AG04450 (cell line): ENCODE measurements at regions not wholly inside any gene's neighbourhood (a gene's known extent, or its start where the extent isn't known, plus 50 kb on each side); places are given as distances from the start of the nearest gene placed in this dataset.

Experiments
- CTCF ChIA-PET: fragments of 300-600, 350-600 bp; formaldehyde crosslinking; extraction: SDS; loops from one replicate; lab custom pipeline; 2022; ENCODE audit warnings: antibody characterized with exemption, inconsistent platforms; lab: Charles Lee
- POLR2A ChIA-PET: fragments of 350-600 bp; formaldehyde crosslinking; extraction: SDS; loops from one replicate; lab custom pipeline; 2021; ENCODE audit warnings: antibody characterized with exemption, inconsistent platforms; lab: Yijun Ruan, JAX
- DNase-seq: peaks from one replicate; pipeline ENCODE4 v3.0.0-alpha.2; 2011; ENCODE audit warnings: low read depth, low spot score
- H3K27ac ChIP-seq: one replicate; pipeline ENCODE4 v1.5.1; 2012; ENCODE audit warnings: low read depth, low read length, control low read depth
- H3K27me3 ChIP-seq: one replicate; pipeline ENCODE4 v1.6.0; 2012; ENCODE audit warnings: low read length; ENCODE audit not compliant: control insufficient read depth, insufficient read depth
- H3K4me3 ChIP-seq: 2 replicates; pipeline ENCODE4 v1.5.1; 2011; ENCODE audit warnings: mild to moderate bottlenecking, low read depth, low read length, control low read depth
- H3K9me3 ChIP-seq: 2 replicates; pipeline ENCODE4 v1.5.1; 2012; ENCODE audit warnings: low read length; ENCODE audit not compliant: control insufficient read depth, insufficient read depth
- TF ChIP-seq, protein P1 (sequence below): IDR thresholded peaks from 2 replicates; pipeline ENCODE4 v1.5.1; 2011; ENCODE audit warnings: low read depth, low read length, control low read depth, inconsistent platforms

DNA sequence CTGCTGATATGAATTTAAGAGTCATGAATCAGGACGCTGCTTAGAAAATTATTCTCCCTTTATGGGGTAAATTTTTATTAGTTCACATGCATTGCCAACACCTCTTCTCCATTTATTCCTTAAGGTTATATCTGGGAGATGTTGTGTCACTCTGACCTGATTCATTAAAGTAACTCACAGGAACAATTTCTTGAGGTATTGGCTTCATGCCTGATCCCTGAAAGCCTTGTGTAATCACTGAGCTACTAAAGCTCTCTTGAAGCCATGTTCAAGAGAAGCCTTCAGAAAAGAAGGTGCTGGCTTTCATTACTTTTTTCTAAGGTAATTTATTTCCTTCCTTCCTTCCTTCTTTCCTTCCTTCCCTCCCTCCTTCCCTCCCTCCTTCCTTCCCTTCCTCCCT, 420.6 kb downstream of the RAB38 start:
- TF ChIP-seq, protein P1, sequence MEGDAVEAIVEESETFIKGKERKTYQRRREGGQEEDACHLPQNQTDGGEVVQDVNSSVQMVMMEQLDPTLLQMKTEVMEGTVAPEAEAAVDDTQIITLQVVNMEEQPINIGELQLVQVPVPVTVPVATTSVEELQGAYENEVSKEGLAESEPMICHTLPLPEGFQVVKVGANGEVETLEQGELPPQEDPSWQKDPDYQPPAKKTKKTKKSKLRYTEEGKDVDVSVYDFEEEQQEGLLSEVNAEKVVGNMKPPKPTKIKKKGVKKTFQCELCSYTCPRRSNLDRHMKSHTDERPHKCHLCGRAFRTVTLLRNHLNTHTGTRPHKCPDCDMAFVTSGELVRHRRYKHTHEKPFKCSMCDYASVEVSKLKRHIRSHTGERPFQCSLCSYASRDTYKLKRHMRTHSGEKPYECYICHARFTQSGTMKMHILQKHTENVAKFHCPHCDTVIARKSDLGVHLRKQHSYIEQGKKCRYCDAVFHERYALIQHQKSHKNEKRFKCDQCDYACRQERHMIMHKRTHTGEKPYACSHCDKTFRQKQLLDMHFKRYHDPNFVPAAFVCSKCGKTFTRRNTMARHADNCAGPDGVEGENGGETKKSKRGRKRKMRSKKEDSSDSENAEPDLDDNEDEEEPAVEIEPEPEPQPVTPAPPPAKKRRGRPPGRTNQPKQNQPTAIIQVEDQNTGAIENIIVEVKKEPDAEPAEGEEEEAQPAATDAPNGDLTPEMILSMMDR = no peak
- H3K4me3 ChIP-seq = no peak overlapping the region
- CTCF ChIA-PET = no interaction called here
- no peak overlapping the region for H3K27ac ChIP-seq
- POLR2A ChIA-PET = no interaction called here
- H3K9me3 ChIP-seq = no peaks in the 10 kb centered on the region
- no peak for DNase-seq
- H3K27me3 ChIP-seq = no peaks in the 10 kb centered on the region

DNA sequence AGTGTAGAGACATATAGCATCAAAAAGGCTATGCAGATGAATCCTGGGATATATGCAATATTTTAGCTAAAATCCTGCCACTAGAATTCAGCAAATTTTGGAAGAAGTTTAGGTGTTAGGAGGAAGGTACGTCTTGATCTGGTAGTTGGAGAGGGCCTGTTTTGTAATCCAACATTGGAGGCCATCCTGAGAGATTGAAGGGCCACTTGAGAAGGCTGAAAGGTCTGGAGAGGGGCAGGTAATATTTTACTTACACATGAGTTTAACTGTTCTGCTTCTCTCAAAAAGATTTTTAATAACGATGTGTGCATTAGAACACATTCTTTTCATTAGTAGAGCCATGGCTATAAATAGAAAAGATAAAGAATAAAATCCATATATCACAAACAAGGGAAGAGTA, 422.1 kb downstream of the RAB38 start:
- no peak for DNase-seq
- H3K4me3 ChIP-seq = no peak overlapping the region
- TF ChIP-seq, protein P1 = no peak
- no peaks in the 10 kb centered on the region for H3K9me3 ChIP-seq
- H3K27ac ChIP-seq = no peak overlapping the region
- CTCF ChIA-PET = no interaction called here
- POLR2A ChIA-PET = no interaction called here
- no peaks in the 10 kb centered on the region for H3K27me3 ChIP-seq

DNA sequence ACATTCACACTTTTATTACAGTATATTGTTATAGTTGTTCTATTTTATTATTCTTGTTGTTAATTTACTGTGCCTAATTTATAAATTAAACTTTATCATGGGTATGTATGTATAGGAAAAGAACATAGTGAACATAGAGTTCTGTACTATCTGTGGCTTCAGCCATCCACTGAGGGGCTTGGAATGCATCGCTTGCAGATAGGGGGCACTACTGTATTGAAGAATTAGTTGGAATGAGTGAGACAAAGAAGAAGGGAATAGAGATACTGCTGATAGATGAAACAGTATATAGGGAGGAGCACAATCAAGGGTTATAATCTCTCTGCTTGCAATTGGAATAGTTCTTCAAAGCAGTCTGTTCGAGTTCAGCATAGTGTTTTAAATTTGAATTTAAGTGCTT, 432.2 kb downstream of the RAB38 start:
- H3K27me3 ChIP-seq = no peaks in the 10 kb centered on the region
- TF ChIP-seq, protein P1 = no peak
- no peak overlapping the region for H3K27ac ChIP-seq
- no peaks in the 10 kb centered on the region for H3K9me3 ChIP-seq
- DNase-seq = no peak
- ChIA-PET POLR2A (no interaction called here), CTCF (interaction anchor here (0.5 to 1.4 kb wide), 2 partner anchors 15 to 676 kb away, joined by 3 read pairs; no protein-coding TSS in a partner anchor)
- no peak overlapping the region for H3K4me3 ChIP-seq

DNA sequence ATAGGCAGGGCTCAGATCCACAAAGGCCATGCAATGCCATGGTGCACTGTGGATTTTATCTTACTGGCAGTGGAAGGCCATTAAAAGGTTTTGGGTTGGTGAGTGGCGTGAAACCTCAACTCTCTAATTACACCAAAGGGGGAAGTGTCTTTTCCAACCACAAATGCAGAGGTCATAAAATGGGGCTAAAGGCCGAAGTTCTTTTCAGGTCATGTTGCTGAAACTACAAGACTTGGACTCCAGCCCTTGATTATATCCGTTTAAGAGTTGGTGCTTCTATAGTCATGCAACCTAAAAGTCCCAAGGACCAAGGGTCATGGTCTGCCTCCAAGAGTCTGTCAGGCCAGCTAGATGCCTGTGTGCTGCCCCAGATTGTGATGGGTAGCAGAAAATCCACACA, 434.3 kb downstream of the RAB38 start:
- TF ChIP-seq, protein P1 = no peak
- no peak for DNase-seq
- no peaks in the 10 kb centered on the region for H3K27me3 ChIP-seq
- ChIA-PET CTCF (interaction anchor here (1.1 to 1.3 kb wide), 2 partner anchors 15 to 17 kb away, joined by 3 read pairs; no protein-coding TSS in a partner anchor), POLR2A (no interaction called here)
- no peak overlapping the region for H3K4me3 ChIP-seq
- H3K27ac ChIP-seq = no peak overlapping the region
- no peaks in the 10 kb centered on the region for H3K9me3 ChIP-seq

DNA sequence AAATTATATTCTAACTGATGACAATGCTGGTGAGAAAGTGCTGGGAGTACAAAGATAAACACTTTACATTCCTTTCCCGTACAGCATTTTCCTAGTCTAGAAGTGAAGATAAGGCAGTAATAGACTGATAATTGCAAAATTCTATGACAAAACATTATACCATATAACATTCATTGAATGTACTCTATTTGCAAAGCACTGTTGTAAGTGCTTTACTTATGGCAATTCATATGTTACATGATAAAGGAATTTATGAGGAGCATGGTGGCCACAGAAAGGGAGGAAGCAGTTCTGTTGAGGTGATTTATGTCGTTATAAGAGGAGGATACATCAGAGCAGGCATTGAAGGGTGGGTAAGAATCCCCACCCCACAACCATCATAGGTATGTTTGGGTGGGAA, 434.8 kb downstream of the RAB38 start:
- no peak overlapping the region for H3K4me3 ChIP-seq
- H3K27me3 ChIP-seq = no peaks in the 10 kb centered on the region
- no peak for DNase-seq
- ChIA-PET CTCF (no interaction called here), POLR2A (no interaction called here)
- H3K9me3 ChIP-seq = no peaks in the 10 kb centered on the region
- H3K27ac ChIP-seq = no peak overlapping the region
- TF ChIP-seq, protein P1 = no peak
